VCaP (cell line): ENCODE measurements at regions not wholly inside any gene's neighbourhood (a gene's known extent, or its start where the extent isn't known, plus 50 kb on each side); places are given as distances from the start of the nearest gene placed in this dataset.

Source experiments
- H3K27ac ChIP-seq: fragments of 450-650 bp; 2 replicates; pipeline ENCODE4 v1.5.1; 2017
- CTCF ChIP-seq: fragments of 450-650 bp; conservative IDR thresholded peaks from 2 replicates; pipeline ENCODE4 v1.5.1; 2017; ENCODE audit warnings: mild to moderate bottlenecking, moderate library complexity

GRCh38 chr2:120595739-120596138 lies 139.9 kb upstream of the GLI2 start:
- H3K27ac ChIP-seq: no peak overlapping the region
- TF ChIP-seq CTCF: no peak

GRCh38 chr2:120596191-120596811 lies 139.4 kb upstream of the GLI2 start:
- TF ChIP-seq CTCF: no peak
- peak overlapping the region; percentile 20; the same call in 1 of the 2 replicates for H3K27ac ChIP-seq

GRCh38 chr2:120596990-120597594 lies 138.6 kb upstream of the GLI2 start:
- TF ChIP-seq CTCF: no peak
- peak overlapping the region; percentile 20; the same call in 1 of the 2 replicates for H3K27ac ChIP-seq

GRCh38 chr2:120597595-120598193 lies 138.0 kb upstream of the GLI2 start:
- no peak for TF ChIP-seq CTCF
- H3K27ac ChIP-seq: no peak overlapping the region

GRCh38 chr2:120598416-120598815 lies 137.3 kb upstream of the GLI2 start:
- no peak overlapping the region for H3K27ac ChIP-seq
- TF ChIP-seq CTCF: no peak

GRCh38 chr2:120599072-120599471 lies 136.6 kb upstream of the GLI2 start:
- H3K27ac ChIP-seq: no peak overlapping the region
- TF ChIP-seq CTCF: no peak

GRCh38 chr2:120599656-120600055 lies 136.0 kb upstream of the GLI2 start:
- no peak for TF ChIP-seq CTCF
- no peak overlapping the region for H3K27ac ChIP-seq
